ENCODE measurements at regions not wholly inside any gene's neighbourhood (a gene's known extent, or its start where the extent isn't known, plus 50 kb on each side); places are given as distances from the start of the nearest gene placed in this dataset.
"Not testable (repeated sequence)": the region's sequence is repeated elsewhere in the genome, so short reads cannot be mapped to it uniquely, and the experiment has no call there.

GRCh38 chr9:18061856-18062255 lies 412.1 kb upstream of the ADAMTSL1 start (continued):
- TF ChIP-seq NCOA2 (CRISPR knock-in tag; IDR thresholded peaks at IDR 0.05) (no peak), HHEX (CRISPR knock-in tag; IDR thresholded peaks at IDR 0.05) (no peak), BCL3 (CRISPR knock-in tag; IDR thresholded peaks at IDR 0.05) (no peak), HOMEZ (CRISPR knock-in tag; IDR thresholded peaks at IDR 0.05; ENCODE audit: low read depth) (no peak)

- Histone ChIP-seq H3K4me2 (ENCODE audit: low read depth, low read length) (no peak overlapping the region), H3K4me1 (ENCODE audit: insufficient read depth, low read length) (peaks cover 12% of the 10 kb centered on the region), H3K27ac (ENCODE audit: extremely low read length, insufficient read depth, low read length) (no peak overlapping the region), H3K79me2 (ENCODE audit: insufficient read depth, low read length) (no peaks in the 10 kb centered on the region), H3K27me3 (ENCODE audit: control insufficient read depth in 1 of 2, insufficient read depth in 2 of 2, low read length in 2 of 2) (no peaks in the 10 kb centered on the region), H2AFZ (ENCODE audit: low read length) (no peak overlapping the region), H3K9me3 (ENCODE audit: low read length) (no peaks in the 10 kb centered on the region), H3K4me3 (replicated peaks in 1 of 3; ENCODE audit: insufficient read depth in 1 of 3, low read depth in 2 of 3, low read length in 3 of 3) (no peak overlapping the region), H3K9ac (ENCODE audit: insufficient read depth, low read depth, low read length) (no peak overlapping the region), H3K36me3 (replicated peaks in 1 of 2; ENCODE audit: control insufficient read depth in 1 of 2, insufficient read depth in 2 of 2, low read length in 2 of 2) (no peaks in the 10 kb centered on the region), H4K20me1 (ENCODE audit: insufficient read depth, low read length) (no peaks in the 10 kb centered on the region)
- WGBS (ENCODE audit: low lambda C conversion rate), result 0% methylated on average over 6 of the region's 6 CpGs
- no peak for TF ChIP-seq XBP1 (CRISPR knock-in tag; IDR thresholded peaks at IDR 0.05)
- no peak for TF ChIP-seq ZNF564 (CRISPR knock-in tag; IDR thresholded peaks at IDR 0.05)
- in situ Hi-C loops (cut with HindIII; ENCODE audit: extremely low pct_ligation_motif_present, low pct_unique_long_range_greater_than_20kb), result no loop called here
- FAIRE-seq, result no peak
- intact Hi-C loops (cut with micrococcal nuclease; ENCODE audit: unreplicated experiment), result no loop called here
- DNase-seq (ENCODE audit: low spot score), result no peak
- ChIA-PET POLR2A (no interaction called here), CTCF (ENCODE audit: low intra/inter-chr PET ratio, low total read pairs) (no interaction called here)
- no peak for ATAC-seq
- BruUV-seq (replicated peaks), result no TSS peak
These were observed 410.0 kb upstream of the ADAMTSL1 start for GRCh38 chr9:18063856-18064390.

GRCh38 chr9:18066608-18067007 lies 407.3 kb upstream of the ADAMTSL1 start:
- FAIRE-seq; H3K4me3 ChIP-seq (replicated peaks in 1 of 3; ENCODE audit: insufficient read depth in 1 of 3, low read depth in 2 of 3, low read length in 3 of 3); H4K20me1 ChIP-seq (ENCODE audit: insufficient read depth, low read length); H3K4me1 ChIP-seq (ENCODE audit: insufficient read depth, low read length); H3K79me2 ChIP-seq (ENCODE audit: insufficient read depth, low read length); H2AFZ ChIP-seq (ENCODE audit: low read length); BruUV-seq (replicated peaks); H3K9ac ChIP-seq (ENCODE audit: insufficient read depth, low read depth, low read length); H3K9me3 ChIP-seq (ENCODE audit: low read length); POLR2A ChIA-PET; H3K27me3 ChIP-seq (ENCODE audit: control insufficient read depth in 1 of 2, insufficient read depth in 2 of 2, low read length in 2 of 2); intact Hi-C loops (cut with micrococcal nuclease; ENCODE audit: unreplicated experiment); in situ Hi-C loops (cut with HindIII; ENCODE audit: extremely low pct_ligation_motif_present, low pct_unique_long_range_greater_than_20kb); DNase-seq (ENCODE audit: low spot score); ATAC-seq; H3K27ac ChIP-seq (ENCODE audit: extremely low read length, insufficient read depth, low read length); H3K4me2 ChIP-seq (ENCODE audit: low read depth, low read length); CTCF ChIA-PET (ENCODE audit: low intra/inter-chr PET ratio, low total read pairs); H3K36me3 ChIP-seq (replicated peaks in 1 of 2; ENCODE audit: control insufficient read depth in 1 of 2, insufficient read depth in 2 of 2, low read length in 2 of 2): not testable (repeated sequence)
- 54% methylated on average over 2 of the region's 2 CpGs for WGBS (ENCODE audit: low lambda C conversion rate)

All from HepG2 (cell line).